ENCODE measurements at regions not wholly inside any gene's neighbourhood (a gene's known extent, or its start where the extent isn't known, plus 50 kb on each side); places are given as distances from the start of the nearest gene placed in this dataset.
A peak's percentile ranks its signal among the peaks of the same experiment; 100 is the strongest.
"Not testable (repeated sequence)": the region's sequence is repeated elsewhere in the genome, so short reads cannot be mapped to it uniquely, and the experiment has no call there.

GRCh38 chr7:17396692-17397091, 98.2 kb downstream of the AHR start:
- DNase-seq: no peak

- DNase-seq: no peak
Measured at GRCh38 chr7:17401791-17402627, 103.6 kb downstream of the AHR start.

- DNase-seq: no peak
Measured at GRCh38 chr7:17402628-17403278, 104.3 kb downstream of the AHR start.

- DNase-seq: peak; percentile 67
Measured at GRCh38 chr7:17404006-17404405, 105.6 kb downstream of the AHR start.

- no peak for DNase-seq
Measured at GRCh38 chr7:17405786-17406185, 107.3 kb downstream of the AHR start.

GRCh38 chr7:17406738-17407137, 108.3 kb downstream of the AHR start:
- DNase-seq: no peak

DNA sequence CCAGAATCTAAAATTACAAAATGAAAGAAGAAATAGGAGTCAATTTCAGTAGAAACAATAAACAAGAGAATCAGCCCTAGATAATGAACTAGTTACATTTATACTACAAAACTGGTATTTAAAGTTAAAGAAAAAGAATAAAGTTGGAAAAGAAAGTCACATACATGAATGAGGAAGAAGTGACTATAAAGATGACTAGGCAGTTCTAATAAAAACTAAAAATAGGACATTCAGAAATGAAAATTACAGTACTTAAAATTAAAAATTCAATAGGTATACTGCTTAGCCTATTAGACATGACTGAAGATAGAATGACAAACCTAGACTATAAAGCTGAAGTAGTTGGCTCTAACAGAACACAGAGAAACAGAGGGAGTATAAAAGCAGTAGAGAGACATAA, 108.8 kb downstream of the AHR start:
- DNase-seq: no peak

DNA sequence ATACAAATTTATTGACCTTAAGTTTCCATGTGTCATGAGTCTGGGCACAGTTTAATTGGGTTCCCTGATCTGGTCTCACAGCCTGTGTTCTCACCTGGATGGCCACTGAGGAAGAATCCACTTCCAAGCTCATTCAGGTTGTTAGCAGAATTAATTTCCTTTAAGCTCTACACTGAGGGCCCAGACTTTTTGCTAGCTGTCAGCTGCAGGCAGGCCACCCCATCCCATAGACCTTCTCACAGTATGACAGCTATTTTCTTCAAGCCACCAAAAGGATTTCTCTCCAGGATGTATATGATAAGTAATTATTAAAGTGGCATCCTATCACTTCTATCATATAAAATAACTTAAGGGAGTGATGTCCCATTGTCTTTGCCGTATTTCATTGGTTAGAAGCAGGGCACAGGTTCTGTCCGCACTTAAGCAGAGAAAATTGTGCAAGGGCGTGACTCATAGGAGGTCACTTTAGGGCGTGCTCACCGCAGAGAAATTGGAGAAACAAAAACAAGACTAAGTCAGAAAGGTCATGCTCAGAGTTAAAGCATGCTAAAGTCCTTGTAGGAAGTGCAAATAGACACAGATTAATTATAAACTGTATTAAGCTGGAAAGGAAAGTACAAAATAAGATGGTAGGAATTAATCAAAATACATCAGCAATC, 109.9 kb downstream of the AHR start:
- DNase-seq: no peak

GRCh38 chr7:17408904-17409290, 110.4 kb downstream of the AHR start:
- no peak for DNase-seq

DNA sequence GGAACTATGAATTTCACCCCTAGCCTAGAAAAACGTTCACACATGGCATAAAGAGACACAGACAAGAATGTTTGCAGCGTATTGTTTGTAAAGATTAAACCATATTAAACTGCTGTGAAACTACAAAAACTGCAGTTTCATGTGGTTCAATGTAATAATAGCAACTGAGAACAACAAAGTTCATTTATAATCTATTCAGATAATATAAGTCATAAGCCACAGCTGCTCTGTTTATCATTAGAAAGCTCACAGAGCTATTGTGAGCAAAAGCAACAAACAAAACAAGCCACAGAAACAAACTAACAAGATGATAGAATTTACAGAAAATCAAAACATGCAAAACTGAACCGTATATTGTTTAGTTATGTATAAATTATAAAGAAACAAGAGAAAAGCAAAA, 113.5 kb downstream of the AHR start:
- no peak for DNase-seq

DNA sequence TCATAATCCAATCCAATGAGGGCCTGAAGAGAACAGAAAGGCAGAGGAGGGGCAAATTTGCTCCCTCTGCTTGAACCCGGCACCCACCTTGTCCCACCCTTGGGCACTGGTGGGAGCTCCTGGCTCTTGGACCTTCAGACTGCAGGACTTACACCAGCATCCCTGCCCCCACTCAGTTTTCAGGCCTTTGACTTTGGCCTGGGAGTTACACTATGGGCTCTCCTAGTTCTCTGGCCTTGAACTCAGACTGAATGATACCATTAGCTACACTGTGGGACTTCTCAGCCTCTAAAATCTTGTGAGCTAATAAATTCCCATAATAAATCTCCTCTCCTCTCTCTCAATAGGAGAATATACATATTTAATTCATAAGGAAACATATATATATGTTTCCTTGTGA, 114.4 kb downstream of the AHR start:
- no peak for DNase-seq

DNA sequence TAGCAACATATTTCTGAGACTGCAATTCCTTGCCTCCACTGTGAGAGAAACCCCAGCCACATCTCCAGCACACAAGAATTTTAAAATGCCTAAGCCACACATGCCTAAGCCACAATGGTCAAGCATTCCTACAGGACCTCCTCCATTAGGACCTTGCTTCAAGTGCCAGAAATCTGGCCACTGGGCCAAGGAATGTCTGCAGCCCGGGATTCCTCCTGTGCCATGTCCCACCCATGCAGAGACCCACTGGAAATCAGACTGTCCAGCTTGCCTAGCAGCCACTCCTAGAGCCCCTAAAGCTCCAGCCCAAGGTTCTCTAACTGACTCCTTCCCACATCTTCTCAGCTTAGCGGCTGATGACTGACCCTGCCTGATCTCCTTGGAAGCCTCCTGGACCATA, 117.5 kb downstream of the AHR start:
- no peak for DNase-seq

- DNase-seq: not testable (repeated sequence)
Measured at GRCh38 chr7:17420308-17421015, 122.0 kb downstream of the AHR start.

DNA sequence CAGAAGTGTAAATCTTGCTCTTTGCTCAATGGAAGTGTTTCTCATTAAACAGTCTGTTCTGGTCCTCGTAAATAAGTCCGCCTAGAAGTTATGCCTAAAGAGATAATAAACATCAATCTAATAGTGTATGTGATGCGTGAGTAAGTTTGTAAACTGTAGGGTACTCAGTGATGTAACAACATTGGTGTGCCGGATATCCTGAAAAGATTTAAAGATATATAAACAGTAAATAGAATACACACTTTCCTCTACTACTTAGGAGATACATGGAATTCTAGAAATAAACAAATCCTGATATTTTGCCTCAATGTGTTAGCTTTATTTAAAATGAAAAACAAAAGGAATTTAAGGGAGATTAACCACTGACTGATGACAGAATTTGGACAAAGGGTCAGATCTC, 123.5 kb downstream of the AHR start:
- no peak for DNase-seq

DNA sequence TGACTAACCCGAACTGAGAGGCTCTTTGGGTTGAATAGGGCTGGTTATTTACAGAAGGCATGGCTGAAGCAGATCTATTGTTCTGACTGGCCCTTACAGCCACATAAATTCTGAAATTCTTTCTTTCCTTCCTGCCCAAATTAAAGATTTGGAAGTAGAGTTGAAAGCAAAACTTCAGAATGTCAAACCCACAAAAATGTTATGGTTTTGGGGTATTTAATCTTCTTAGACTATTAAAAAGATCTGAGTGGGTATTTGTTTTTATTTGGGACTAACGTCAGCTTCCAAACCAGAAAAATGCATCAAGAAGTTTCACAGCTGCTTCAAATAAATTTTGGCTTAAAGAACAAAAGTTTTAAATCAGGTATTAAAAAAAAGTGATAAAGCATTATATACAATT, 124.5 kb downstream of the AHR start:
- DNase-seq: no peak

DNA sequence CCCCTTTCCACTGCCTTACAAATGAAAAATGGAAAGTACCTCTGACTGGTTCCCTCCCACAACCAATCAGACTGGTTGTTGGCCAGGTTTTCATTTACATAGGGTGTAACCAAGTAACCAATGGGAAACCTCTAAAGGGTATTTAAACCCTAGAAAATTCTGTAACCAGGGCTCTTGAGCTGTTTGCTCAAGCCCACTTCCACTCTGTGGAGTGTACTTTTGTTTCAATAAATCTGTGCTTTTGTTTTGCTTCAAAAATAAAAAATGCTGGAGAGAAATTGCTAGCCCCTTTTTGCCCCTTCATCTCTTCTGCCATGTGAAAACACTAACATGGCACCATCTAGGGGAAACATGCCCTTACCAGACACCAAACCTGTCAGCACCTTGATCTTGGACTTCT, 129.5 kb downstream of the AHR start:
- DNase-seq: no peak

- no peak for DNase-seq
Measured at GRCh38 chr7:17429579-17429978, 131.1 kb downstream of the AHR start.

DNA sequence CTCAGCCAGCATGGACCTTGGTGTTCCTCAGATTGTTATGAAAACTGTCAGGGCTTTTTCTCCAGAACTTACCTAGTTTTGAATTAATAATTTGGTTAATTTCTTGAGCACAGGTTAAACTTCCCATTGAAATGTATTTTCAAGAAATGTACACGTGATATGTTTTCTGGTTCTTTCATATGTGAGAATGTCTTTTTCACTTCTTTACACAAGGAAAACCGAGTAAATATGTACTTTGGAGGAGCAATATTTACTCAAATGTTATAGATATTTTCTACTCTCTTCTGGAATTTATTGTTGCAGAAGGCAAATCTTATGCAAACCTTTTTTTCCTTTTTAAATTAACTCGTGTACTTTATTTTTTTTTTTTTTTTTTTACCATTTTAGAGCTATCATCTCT, 134.3 kb downstream of the AHR start:
- DNase-seq: no peak

- DNase-seq: no peak
Measured at GRCh38 chr7:17434191-17434590, 135.7 kb downstream of the AHR start.

GRCh38 chr7:17434841-17435692, 136.6 kb downstream of the AHR start:
- DNase-seq: no peak

DNA sequence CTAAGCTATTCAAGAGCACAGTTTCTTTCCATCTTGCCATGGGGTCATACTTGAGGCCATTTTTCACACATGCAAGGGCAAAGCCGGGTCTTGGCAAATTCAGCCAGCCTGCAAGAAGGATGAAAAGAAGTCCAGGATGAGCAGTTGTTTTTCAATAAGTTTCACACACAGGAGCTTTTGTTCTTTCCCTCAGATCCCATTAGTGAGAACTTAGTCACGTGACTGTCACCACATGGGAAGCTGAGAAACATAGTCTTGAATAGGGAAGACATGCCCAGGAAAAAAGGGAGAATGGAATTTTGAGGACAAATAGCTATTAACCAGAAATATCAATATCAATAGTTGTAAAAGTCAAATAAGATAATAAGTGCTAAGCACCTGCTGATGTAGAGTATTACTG, 137.7 kb downstream of the AHR start:
- no peak for DNase-seq

DNA sequence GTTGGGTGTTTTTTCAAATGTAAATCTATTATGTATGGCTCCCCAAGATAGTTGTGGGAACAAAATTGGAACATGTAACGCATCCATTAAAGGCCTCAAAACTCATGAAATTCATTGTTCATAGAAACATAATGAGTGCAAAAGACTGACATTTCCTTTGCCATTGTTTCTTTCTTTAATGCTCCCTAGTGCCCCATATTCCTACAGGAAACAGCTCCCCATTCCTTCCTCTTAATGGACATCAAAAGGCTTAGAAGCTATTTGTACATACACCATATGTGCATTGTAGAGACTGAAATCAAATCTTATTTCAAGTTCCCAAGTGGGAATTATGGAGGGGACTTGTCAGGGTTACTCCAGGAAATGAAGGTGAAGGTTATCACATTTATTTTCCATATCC, 139.1 kb downstream of the AHR start:
- DNase-seq: no peak
